Smooth muscle cell of the brain vasculature (primary cell): ENCODE measurements at regions not wholly inside any gene's neighbourhood (a gene's known extent, or its start where the extent isn't known, plus 50 kb on each side); places are given as distances from the start of the nearest gene placed in this dataset.
"Not testable (repeated sequence)": the region's sequence is repeated elsewhere in the genome, so short reads cannot be mapped to it uniquely, and the experiment has no call there.

Experiments used
- DNase-seq: peaks from one replicate; pipeline ENCODE4 v3.0.0-alpha.2; 2012; ENCODE audit warnings: low read depth, low spot score

GRCh38 chr6:14518515-14519217 is 401.1 kb downstream of the CD83 start:
- DNase-seq: no peak

- DNase-seq: no peak
Observed at GRCh38 chr6:14520029-14520428, 402.5 kb downstream of the CD83 start.

- no peak for DNase-seq
Observed at GRCh38 chr6:14520536-14520935, 403.0 kb downstream of the CD83 start.

- no peak for DNase-seq
Observed at GRCh38 chr6:14521141-14521540, 403.6 kb downstream of the CD83 start.

- not testable (repeated sequence) for DNase-seq
Observed at GRCh38 chr6:14521861-14522260, 404.3 kb downstream of the CD83 start.

GRCh38 chr6:14524319-14524718 is 406.7 kb downstream of the CD83 start:
- no peak for DNase-seq

GRCh38 chr6:14530385-14530784 is 412.8 kb downstream of the CD83 start:
- no peak for DNase-seq

GRCh38 chr6:14533446-14533845 is 415.9 kb downstream of the CD83 start:
- no peak for DNase-seq

GRCh38 chr6:14537030-14537429 is 419.5 kb downstream of the CD83 start:
- no peak for DNase-seq

- no peak for DNase-seq
Observed at GRCh38 chr6:14540276-14540675, 422.7 kb downstream of the CD83 start.

GRCh38 chr6:14540810-14541540 is 423.4 kb downstream of the CD83 start:
- no peak for DNase-seq

GRCh38 chr6:14542670-14543366 is 425.2 kb downstream of the CD83 start:
- DNase-seq: no peak

GRCh38 chr6:14543971-14544585 is 426.5 kb downstream of the CD83 start:
- DNase-seq: no peak

GRCh38 chr6:14544666-14545065 is 427.1 kb downstream of the CD83 start:
- no peak for DNase-seq

- no peak for DNase-seq
Observed at GRCh38 chr6:14545496-14545895, 427.9 kb downstream of the CD83 start.

GRCh38 chr6:14546036-14546435 is 428.5 kb downstream of the CD83 start:
- no peak for DNase-seq

- DNase-seq: no peak
Observed at GRCh38 chr6:14547284-14547998, 429.9 kb downstream of the CD83 start.

GRCh38 chr6:14549304-14549770 is 431.8 kb downstream of the CD83 start:
- DNase-seq: no peak

GRCh38 chr6:14549871-14550270 is 432.3 kb downstream of the CD83 start:
- DNase-seq: no peak

GRCh38 chr6:14550410-14550809 is 432.8 kb downstream of the CD83 start:
- DNase-seq: no peak

GRCh38 chr6:14550822-14551221 is 433.2 kb downstream of the CD83 start:
- DNase-seq: no peak
